ENCODE measurements at regions not wholly inside any gene's neighbourhood (a gene's known extent, or its start where the extent isn't known, plus 50 kb on each side); places are given as distances from the start of the nearest gene placed in this dataset.

GRCh38 chr14:88130057-88130432 is 125.1 kb downstream of the GPR65 start:
- TF ChIP-seq EZH2 (IDR thresholded peaks at IDR 0.05; ENCODE audit: insufficient read depth, poor library complexity, severe bottlenecking) (no peak), EZH2phosphoT487 (IDR thresholded peaks at IDR 0.05; ENCODE audit: insufficient read depth, low read depth) (no peak)

Measured in GM23248 (cell line).